GM12878 (cell line): ENCODE measurements at regions not wholly inside any gene's neighbourhood (a gene's known extent, or its start where the extent isn't known, plus 50 kb on each side); places are given as distances from the start of the nearest gene placed in this dataset.

Experiments used
- ATAC-seq: fragments of 200-7000 bp; cut with Tn5 transposase; 3 replicates; pipeline ENCODE4 v1.9.1; 2020; ENCODE audit warnings: mild to moderate bottlenecking, moderate library complexity
- BruUV-seq: library from RNA; stranded (reverse); fragments of 400-500 nt; replicated peaks from 2 replicates; lab custom pipeline; 2021; lab: Mats Ljungman, UMichigan
- CTCF ChIA-PET: fragments of 300-600 bp; sonication (Branson Sonifier 250); formaldehyde crosslinking; extraction: SDS; loops from one replicate; lab custom pipeline; 2021; ENCODE audit warnings: inconsistent platforms; lab: Yijun Ruan, JAX
- POLR2A ChIA-PET: fragments of 350-600 bp; formaldehyde crosslinking; extraction: SDS; loops from one replicate; lab custom pipeline; 2021; ENCODE audit warnings: inconsistent platforms; lab: Charles Lee
- RAD21 ChIA-PET: fragments of 300-600 bp; sonication (Branson Sonifier 250); formaldehyde crosslinking; loops from one replicate; lab custom pipeline; 2023; ENCODE audit warnings: antibody characterized with exemption; ENCODE audit not compliant: unreplicated experiment; lab: Charles Lee
- SMC1A ChIA-PET: fragments of 300-600 bp; sonication (Branson Sonifier 250); formaldehyde crosslinking; loops from one replicate; lab custom pipeline; 2023; ENCODE audit not compliant: unreplicated experiment, uncharacterized antibody; lab: Charles Lee
- DNase-seq: peaks from one replicate; pipeline ENCODE4 v3.0.0-alpha.2; 2011; ENCODE audit warnings: low read depth, low spot score
- FAIRE-seq: peaks from 3 replicates; lab custom pipeline; 2011; peaks lifted over from hg19 to GRCh38; lab: Jason Lieb, UNC
- H2AFZ ChIP-seq: 2 replicates; pipeline ENCODE4 v1.6.0; 2011; ENCODE audit warnings: low read depth, low read length, control low read depth; ENCODE audit not compliant: control insufficient read depth
- H3K27ac ChIP-seq: 2 replicates; pipeline ENCODE4 v1.5.1; 2011; ENCODE audit warnings: control low read depth; ENCODE audit not compliant: control insufficient read depth, insufficient read depth
- H3K27me3 ChIP-seq, 2 experiments: replicated peaks in 1 of 2; 2 replicates each; pipeline versions ENCODE4 v1.6.0 to v1.6.1; 2011; ENCODE audit warnings: low read length in 1 of 2; ENCODE audit not compliant: control insufficient read depth in 2 of 2, insufficient read depth in 2 of 2
- H3K36me3 ChIP-seq, 2 experiments: 2 replicates each; pipeline ENCODE4 v1.5.1; 2011; ENCODE audit warnings: low read length in 1 of 2; ENCODE audit not compliant: control insufficient read depth in 2 of 2, insufficient read depth in 2 of 2
- H3K4me1 ChIP-seq: 2 replicates; pipeline ENCODE4 v1.6.1; 2011; ENCODE audit warnings: mild to moderate bottlenecking, low read length, moderate library complexity, mixed read lengths; ENCODE audit not compliant: control insufficient read depth, insufficient read depth
- H3K4me2 ChIP-seq: 2 replicates; pipeline ENCODE4 v1.6.0; 2011; ENCODE audit warnings: control low read depth; ENCODE audit not compliant: control insufficient read depth, insufficient read depth
- H3K4me3 ChIP-seq: fragments of 200-600 bp; sonication (generic); 2 replicates; pipeline ENCODE4 v1.5.1; 2016
- H3K79me2 ChIP-seq: 2 replicates; pipeline ENCODE4 v1.6.0; 2011; ENCODE audit warnings: low read length; ENCODE audit not compliant: control insufficient read depth, insufficient read depth
- H3K9ac ChIP-seq: 2 replicates; pipeline ENCODE4 v1.8.0; 2011; ENCODE audit warnings: low read length, control low read depth, mixed read lengths; ENCODE audit not compliant: control insufficient read depth, insufficient read depth
- H3K9me3 ChIP-seq: replicated peaks from 3 replicates; pipeline ENCODE4 v1.5.1; 2011; ENCODE audit warnings: mild to moderate bottlenecking, low read length; ENCODE audit not compliant: control insufficient read depth, insufficient read depth
- H4K20me1 ChIP-seq: 2 replicates; pipeline ENCODE4 v1.6.0; 2011; ENCODE audit not compliant: control insufficient read depth, insufficient read depth
- ATF7 ChIP-seq: fragments of 450-650 bp; IDR thresholded peaks from 2 replicates; pipeline ENCODE4 v1.6.1; 2016; ENCODE audit warnings: low read depth, mild to moderate bottlenecking
- CBX5 ChIP-seq: sonication (generic); IDR thresholded peaks from 2 replicates; pipeline ENCODE4 v1.6.1; 2016; ENCODE audit warnings: low read depth, moderate library complexity, mild to moderate bottlenecking, inconsistent platforms
- HCFC1 ChIP-seq: fragments of 150-350 bp; IDR thresholded peaks from 2 replicates; pipeline ENCODE4 v1.6.1; 2014; ENCODE audit warnings: low read length
- MYB ChIP-seq: fragments of 150-350 bp; IDR thresholded peaks from 2 replicates; pipeline ENCODE4 v1.6.1; 2014; ENCODE audit warnings: mild to moderate bottlenecking, low read depth, low read length, borderline replicate concordance
- RB1 ChIP-seq: fragments of 450-650 bp; formaldehyde crosslinking; IDR thresholded peaks from 2 replicates; pipeline ENCODE4 v1.6.1; 2017; ENCODE audit warnings: mild to moderate bottlenecking, borderline replicate concordance
- SUPT20H ChIP-seq: IDR thresholded peaks from 2 replicates; pipeline ENCODE4 v1.6.1; 2011; ENCODE audit warnings: low read depth, mild to moderate bottlenecking, low read length, moderate library complexity, borderline replicate concordance; ENCODE audit not compliant: control insufficient read depth
- SUZ12 ChIP-seq: fragments of 200-600 bp; sonication (generic); IDR thresholded peaks from one replicate; pipeline ENCODE4 v1.6.1; 2018; ENCODE audit warnings: antibody characterized with exemption, mild to moderate bottlenecking; ENCODE audit not compliant: unreplicated experiment
- ZNF207 ChIP-seq: fragments of 450-650 bp; IDR thresholded peaks from 2 replicates; pipeline ENCODE4 v1.6.1; 2014; ENCODE audit warnings: antibody characterized with exemption, mild to moderate bottlenecking, borderline replicate concordance
- WGBS: methylation state at CpG from one replicate; pipeline ENCODE4 v1.1.6; 2016; ENCODE audit warnings: low lambda C conversion rate; ENCODE audit not compliant: insufficient replicate concordance, insufficient coverage; ENCODE audit errors: missing lambda C conversion rate; 5-methylcytosine and 5-hydroxymethylcytosine counted together
- in situ Hi-C: fragments of 300-500 bp; cut with MboI; formaldehyde crosslinking; loops from 9 replicates; pipeline ENCODE4 v1.14.3; 2018; ENCODE audit warnings: mixed read lengths
- intact Hi-C: fragments of 100-400 bp; cut with micrococcal nuclease; formaldehyde crosslinking; loops from one replicate; pipeline ENCODE4 v1.14.2; 2022; ENCODE audit not compliant: unreplicated experiment
- TF ChIP-seq, protein P1 (sequence below): IDR thresholded peaks from 2 replicates; pipeline ENCODE4 v1.6.1; 2012; ENCODE audit warnings: low read depth, low read length, improper control_type of control experiment
- TF ChIP-seq, protein P2 (sequence below): fragments of 450-650 bp; IDR thresholded peaks from 2 replicates; pipeline ENCODE4 v1.6.1; 2017; ENCODE audit warnings: mild to moderate bottlenecking, moderate library complexity
- TF ChIP-seq, protein P3 (sequence below): fragments of 450-650 bp; IDR thresholded peaks from 2 replicates; pipeline ENCODE4 v1.6.1; 2014; ENCODE audit warnings: mild to moderate bottlenecking

DNA sequence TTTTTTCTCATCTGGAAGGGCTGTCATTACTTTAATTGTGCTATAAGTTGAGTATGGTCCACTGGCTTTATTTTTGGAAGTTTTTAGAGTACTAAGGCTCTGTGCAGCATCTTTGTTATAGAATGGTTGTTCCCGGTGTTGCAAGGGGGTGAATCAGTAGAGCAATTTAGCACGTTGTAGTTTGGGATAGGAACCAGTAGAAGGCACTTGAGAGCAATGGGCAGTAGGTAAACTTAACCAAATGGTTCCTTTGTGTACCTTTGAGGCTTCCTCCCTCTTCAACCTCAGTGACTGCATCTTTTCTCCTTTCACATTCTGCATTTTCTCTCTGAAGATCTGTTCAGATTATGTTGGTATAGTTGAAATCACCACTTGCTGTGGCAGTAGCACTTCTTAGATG is 238.2 kb upstream of the SYT4 start:
- Histone ChIP-seq H3K9ac (no peak overlapping the region), H3K4me1 (no peaks in the 10 kb centered on the region), H3K36me3 (no peaks in the 10 kb centered on the region), H2AFZ (no peak overlapping the region), H3K4me3 (no peak overlapping the region), H3K4me2 (no peak overlapping the region), H4K20me1 (no peaks in the 10 kb centered on the region)
- SMC1A ChIA-PET: interaction anchor here (0.6 kb wide), 1 partner anchor 333 kb away, joined by 3 read pairs; no protein-coding TSS in a partner anchor
- POLR2A ChIA-PET: interaction anchor here (0.7 to 0.9 kb wide), 2 partner anchors 78 to 109 kb away, joined by 4 read pairs; no protein-coding TSS in a partner anchor
- DNase-seq (no peak), ATAC-seq (no peak)
- in situ Hi-C loops: no loop called here
- no TSS peak for BruUV-seq
- 3% methylated on average over 2 of the region's 2 CpGs for WGBS
- RAD21 ChIA-PET: no interaction called here
- TF ChIP-seq ZNF207 (no peak), SUZ12 (no peak), RB1 (no peak), HCFC1 (no peak), SUPT20H (no peak), CBX5 (no peak), ATF7 (no peak), MYB (no peak)
- TF ChIP-seq, protein P1, sequence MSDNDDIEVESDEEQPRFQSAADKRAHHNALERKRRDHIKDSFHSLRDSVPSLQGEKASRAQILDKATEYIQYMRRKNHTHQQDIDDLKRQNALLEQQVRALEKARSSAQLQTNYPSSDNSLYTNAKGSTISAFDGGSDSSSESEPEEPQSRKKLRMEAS: no peak
- TF ChIP-seq, protein P2, sequence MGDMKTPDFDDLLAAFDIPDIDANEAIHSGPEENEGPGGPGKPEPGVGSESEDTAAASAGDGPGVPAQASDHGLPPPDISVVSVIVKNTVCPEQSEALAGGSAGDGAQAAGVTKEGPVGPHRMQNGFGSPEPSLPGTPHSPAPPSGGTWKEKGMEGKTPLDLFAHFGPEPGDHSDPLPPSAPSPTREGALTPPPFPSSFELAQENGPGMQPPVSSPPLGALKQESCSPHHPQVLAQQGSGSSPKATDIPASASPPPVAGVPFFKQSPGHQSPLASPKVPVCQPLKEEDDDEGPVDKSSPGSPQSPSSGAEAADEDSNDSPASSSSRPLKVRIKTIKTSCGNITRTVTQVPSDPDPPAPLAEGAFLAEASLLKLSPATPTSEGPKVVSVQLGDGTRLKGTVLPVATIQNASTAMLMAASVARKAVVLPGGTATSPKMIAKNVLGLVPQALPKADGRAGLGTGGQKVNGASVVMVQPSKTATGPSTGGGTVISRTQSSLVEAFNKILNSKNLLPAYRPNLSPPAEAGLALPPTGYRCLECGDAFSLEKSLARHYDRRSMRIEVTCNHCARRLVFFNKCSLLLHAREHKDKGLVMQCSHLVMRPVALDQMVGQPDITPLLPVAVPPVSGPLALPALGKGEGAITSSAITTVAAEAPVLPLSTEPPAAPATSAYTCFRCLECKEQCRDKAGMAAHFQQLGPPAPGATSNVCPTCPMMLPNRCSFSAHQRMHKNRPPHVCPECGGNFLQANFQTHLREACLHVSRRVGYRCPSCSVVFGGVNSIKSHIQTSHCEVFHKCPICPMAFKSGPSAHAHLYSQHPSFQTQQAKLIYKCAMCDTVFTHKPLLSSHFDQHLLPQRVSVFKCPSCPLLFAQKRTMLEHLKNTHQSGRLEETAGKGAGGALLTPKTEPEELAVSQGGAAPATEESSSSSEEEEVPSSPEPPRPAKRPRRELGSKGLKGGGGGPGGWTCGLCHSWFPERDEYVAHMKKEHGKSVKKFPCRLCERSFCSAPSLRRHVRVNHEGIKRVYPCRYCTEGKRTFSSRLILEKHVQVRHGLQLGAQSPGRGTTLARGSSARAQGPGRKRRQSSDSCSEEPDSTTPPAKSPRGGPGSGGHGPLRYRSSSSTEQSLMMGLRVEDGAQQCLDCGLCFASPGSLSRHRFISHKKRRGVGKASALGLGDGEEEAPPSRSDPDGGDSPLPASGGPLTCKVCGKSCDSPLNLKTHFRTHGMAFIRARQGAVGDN: no peak
- TF ChIP-seq, protein P3, sequence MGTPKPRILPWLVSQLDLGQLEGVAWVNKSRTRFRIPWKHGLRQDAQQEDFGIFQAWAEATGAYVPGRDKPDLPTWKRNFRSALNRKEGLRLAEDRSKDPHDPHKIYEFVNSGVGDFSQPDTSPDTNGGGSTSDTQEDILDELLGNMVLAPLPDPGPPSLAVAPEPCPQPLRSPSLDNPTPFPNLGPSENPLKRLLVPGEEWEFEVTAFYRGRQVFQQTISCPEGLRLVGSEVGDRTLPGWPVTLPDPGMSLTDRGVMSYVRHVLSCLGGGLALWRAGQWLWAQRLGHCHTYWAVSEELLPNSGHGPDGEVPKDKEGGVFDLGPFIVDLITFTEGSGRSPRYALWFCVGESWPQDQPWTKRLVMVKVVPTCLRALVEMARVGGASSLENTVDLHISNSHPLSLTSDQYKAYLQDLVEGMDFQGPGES: no peak
- TF ChIP-seq, all 136 proteins: peak for 0
- Histone ChIP-seq H3K9me3 (no peaks in the 10 kb centered on the region; the same call in 2 of the 3 replicates), H3K27ac (no peak overlapping the region), H3K27me3 (no peaks in the 10 kb centered on the region), H3K79me2 (no peaks in the 10 kb centered on the region)
- CTCF ChIA-PET: no interaction called here
- no peak for FAIRE-seq
- intact Hi-C loops: no loop called here
